CD4-positive, alpha-beta T cell treated with Interleukin-1 beta for 1 hour (primary cell): ENCODE measurements at regions not wholly inside any gene's neighbourhood (a gene's known extent, or its start where the extent isn't known, plus 50 kb on each side); places are given as distances from the start of the nearest gene placed in this dataset.

Experiments used
- DNase-seq, 2 donors: peaks; one replicate each; pipeline ENCODE4 v3.0.0-alpha.2; 2020 to 2022

DNA sequence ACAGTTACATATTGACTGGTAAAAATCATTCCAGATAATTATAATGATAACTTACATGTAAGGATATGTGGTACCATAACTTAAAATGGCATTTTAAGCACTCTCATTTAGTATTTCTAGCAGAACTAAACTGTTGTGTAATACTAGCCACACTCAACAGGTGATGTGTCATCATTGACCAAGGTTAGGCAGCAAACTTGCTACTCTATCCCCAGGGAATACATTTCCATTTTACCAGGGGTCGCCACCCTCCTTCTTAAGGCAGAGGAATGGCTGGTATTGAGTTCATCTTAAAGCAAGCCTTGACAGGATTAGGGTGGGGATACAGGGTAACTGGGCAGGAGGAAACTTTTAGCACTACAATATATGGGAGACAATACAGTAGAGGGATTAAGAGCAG lies 259.8 kb upstream of the CAMK1G start:
- no peak for DNase-seq

DNA sequence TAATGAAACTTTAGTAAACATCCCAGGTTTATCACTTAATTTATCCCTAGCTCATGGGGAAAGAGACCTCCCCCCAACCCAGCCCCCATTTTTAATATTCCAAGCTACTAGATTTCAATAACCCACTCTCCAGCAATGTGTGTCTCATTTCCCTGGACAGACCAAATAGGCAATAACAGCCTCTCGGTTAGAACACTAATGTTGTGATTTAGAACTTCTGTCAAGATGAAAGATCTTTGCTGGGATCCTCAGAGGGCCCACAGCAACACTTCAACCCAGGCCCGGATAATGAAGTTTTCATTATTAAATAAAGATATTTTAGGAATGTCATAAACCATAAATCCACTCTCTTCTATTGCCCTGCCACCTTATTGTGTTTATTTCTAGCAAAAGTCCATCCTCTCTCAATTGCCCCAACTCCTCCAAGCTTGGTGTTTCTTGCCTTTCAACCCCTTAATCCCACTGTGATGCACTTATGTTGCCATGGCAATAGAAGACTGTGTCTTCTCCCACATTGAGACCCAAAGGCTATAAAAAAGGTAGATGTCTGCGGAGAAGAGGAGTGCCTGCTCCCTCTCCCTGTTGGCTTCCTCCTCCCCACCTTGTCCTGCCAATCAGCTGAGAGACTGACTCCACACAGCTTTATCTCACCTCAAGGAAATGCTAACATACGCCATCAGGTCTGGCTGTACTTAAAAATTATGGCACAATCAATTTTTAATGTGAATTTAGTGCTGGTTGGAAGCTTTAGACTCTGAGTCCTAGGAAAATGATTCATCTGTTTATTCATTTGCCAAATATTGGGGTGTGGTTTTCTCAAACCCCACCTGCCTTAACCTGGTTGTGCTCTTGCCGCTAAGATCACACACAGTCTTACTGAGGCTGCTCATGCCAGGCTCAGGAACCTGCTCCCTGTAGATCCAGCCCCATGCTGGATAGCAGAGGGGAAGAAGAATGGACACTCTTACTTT lies 258.3 kb upstream of the CAMK1G start:
- no peak for DNase-seq

DNA sequence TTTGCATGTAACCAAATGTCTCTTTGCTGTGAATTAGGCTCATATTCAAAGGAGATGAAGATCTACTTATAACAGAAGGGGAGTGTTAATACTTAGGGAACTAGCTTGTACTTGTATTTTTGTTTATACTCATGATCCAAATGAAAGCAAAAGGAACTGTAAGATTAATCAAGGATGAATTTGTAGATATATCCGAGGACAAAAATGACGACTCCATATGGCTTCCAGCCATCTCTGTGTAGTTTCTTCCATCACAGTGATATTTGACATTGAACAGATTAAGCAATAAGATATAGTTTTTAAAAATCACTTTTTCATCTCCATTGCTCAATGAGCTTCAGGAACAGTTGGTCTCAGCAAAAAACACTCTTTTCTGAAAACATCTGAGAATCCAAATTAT lies 257.4 kb upstream of the CAMK1G start:
- no peak for DNase-seq

DNA sequence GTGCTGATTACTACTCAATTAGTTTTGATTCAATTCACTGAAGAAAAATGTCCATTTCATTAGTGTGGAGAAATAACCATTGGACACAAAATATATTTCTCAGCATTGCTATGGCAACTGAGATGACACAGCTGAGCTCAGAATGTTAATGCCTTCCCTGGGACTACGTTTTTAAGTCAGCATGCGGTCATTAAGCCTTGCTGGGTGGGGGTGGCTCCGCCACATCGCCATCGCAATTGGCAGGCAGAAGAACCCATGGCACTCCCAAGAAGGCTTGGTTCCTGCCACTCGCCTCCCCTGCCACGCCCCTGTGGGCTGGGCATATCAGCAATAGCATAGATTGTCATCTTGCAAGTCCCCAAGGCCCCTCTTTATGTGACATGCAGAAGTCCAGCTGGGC lies 256.7 kb upstream of the CAMK1G start:
- no peak for DNase-seq

DNA sequence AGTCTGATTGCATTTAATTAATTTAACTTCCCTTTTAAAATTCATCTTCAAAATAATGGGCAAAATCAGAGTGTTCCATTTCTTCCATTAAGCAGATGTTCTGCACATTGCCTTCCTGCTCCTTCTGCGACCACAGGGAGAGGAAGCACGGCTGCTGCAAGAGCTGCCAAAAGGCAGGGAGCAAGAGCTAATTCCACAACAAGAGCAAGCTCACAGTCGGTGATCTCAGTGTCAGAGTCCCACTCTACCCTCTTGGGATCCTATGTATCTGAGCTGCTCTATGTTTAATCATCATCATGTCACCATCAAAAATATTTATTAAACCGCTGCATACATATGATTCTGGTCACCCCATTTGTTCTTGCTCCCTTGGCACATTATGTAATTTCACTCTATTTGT lies 255.3 kb upstream of the CAMK1G start:
- no peak for DNase-seq

DNA sequence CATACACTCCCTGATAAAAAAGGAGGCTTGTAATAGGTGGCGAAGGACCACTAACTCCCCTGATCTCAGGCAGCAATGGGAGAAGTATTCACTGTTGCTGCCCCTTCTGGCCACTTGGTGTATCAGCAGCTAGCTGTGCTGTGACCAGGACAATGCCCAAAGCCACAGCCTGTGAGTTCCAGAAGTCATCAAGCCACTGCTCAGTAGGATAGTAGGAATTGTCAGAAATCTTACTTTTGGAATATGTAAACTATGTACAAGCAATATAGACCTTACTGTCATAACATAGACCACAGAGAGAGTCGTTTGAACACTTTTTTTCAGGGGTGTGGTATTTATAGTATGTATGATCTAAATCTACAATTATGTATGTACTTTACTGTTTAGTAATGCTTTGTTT lies 248.3 kb upstream of the CAMK1G start:
- no peak for DNase-seq

DNA sequence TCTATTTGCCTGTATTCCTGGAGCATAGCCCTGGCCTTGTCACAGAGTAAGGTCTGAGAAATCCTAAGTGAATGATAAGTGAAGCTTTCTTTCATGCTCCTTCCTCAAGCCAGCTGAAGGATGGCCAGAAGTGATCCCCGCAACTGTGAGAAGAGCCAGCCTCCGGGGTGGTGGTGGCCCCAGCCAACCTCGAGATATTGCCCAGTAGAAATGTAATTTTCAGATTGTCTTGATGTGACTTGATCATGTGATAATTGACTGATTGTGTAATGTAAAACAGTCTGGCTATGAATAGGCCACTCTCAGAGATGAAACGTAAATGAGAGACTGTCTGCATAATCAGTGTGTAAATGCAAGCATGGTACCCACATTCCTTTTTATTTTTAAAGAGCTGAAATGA lies 242.4 kb upstream of the CAMK1G start:
- DNase-seq = no peak

DNA sequence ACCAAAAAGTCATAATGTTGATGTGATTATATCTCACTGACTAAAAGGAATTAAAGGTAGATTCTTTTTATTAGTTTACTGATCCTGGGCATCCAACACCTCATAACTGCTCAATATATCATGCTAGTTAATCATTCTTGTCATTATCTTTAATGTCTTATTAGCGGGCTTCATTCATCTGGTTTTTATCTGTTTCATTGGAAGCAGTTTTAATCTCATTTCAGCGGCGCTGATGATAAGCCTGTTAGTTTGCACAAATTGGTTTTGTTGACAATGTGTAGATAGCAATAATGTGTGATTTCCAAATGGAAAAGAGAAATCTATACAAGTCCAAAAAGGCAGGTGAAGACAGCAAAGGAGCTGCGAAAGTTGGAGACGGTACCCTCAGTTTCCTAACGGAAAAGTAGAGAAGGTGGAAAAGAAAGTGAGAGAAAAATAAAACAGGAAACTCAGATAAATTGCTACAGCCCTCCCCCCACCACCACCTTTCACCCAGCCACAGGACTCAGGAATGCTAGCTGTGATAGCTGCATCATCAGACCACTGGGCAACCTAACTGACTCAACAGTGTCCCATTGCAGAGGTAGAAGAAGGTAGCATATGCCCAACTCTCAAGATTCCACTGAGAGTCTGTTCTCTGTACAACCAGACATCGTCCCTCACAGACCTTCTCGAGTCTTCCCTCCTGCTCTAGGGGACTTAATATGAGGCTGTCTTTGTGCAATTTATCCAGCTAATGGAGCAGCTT lies 241.7 kb upstream of the CAMK1G start:
- no peak for DNase-seq

DNA sequence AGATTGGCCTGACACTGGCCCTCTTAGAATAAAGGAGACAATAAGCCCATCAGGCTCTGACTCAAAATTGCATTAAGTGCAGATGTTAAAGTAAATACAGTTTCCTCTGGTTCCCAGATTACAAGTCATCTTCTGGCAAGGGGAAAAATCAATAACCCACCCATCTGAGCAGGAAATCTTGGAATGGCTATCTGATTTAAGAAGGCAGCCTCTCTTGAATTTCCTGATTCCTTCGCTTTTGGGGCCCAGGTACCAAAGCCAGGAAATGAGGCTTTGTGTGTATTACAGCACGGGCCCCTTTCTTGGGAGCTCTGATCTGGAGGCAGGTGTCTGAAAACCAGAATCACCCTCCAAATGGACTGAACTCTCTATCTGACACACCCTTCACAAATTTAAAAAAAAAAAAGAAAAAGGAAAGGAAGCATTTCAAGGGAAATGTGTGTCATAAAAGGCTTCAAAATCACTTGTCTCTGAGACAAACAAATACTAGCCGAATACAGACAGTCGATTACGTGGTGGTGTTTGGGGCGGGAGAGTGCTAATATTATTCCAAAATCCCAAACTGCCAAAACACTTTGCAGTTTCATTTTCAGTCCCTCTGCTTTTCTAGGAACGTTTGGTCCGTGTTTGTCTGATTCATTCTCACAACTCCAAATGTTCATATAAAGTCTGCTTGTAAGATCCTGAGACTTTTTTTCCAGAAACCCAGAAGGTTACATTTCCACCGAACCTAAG lies 240.9 kb upstream of the CAMK1G start:
- no peak for DNase-seq

DNA sequence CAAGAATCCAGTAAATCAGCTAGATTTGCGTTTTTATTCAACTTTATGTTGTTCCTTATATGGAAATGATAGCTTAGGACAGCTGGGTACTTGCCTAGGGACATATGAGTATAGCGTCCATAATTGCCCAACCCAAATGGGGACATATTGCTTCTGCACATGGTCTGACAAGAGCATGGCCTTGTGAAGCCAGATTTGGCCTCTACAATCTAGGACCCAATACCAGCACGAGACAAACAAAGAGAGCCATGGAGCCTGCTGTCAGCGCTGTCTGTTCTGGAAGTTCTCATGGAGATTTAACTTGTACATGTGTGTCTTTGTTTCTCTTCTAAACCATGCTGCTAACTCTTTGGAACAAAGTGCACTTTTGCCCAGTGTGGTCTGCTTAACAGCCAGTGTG lies 240.0 kb upstream of the CAMK1G start:
- no peak for DNase-seq

DNA sequence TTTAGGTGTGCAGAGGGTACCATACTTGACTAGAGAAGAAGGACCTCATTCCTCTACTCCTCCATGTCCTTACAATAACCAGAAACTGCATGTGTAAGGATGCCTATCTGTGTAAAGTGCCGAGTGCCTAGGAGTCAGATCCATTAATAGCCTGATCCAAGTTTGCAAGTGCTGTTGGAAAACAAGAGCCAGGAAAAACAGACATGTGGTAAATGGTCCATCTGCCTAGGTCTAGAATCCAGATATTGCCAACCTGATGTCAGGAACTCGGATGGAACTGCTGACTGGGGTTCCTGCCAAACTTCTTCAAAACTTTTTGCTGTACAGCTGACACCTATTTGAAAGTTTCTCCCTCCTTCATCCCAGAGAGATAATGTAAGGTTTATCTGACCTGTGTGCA lies 239.4 kb upstream of the CAMK1G start:
- DNase-seq = no peak

DNA sequence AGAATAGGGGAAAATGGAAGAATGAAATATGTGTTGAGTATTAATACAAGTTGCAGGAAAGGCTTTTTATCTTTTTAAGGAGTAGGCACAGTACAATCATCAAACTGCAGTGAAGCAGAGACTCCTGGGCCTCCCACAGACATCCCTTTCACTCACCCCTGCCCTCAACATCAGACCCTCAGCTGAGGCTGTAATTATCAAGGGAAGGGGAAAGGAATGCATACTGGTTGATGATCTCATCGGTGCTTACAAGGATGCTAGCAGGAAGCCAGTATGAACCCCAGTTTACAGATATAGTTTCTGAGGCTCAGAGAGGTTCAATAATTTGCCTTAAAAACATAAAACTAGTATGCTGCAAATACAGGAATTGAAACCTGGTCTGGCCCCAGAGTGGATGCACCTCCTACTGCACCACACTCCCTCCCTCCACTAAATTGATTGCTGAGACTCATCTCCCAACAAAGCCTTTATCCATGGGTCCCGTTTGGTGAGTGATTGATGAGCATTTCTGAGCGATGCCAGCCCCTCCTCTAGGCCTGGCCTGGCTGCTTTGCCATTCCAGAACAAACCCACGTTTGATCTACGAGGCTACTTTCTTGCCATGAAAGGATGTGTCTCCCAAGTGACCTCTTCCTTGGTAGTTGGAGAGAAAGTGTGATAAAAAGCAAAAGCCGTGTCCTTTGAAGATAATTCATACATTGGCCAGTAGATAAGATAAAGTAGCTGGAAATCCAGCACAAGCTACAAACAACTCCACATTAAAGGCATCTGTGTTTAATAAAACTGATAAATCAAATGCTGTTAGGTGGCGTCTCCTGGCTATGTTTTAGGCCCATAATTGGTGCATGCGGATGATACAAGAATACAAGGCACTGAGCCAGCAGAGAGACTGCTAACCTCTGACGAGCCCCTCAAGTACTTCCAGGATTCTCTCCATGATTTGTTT lies 233.9 kb upstream of the CAMK1G start:
- no peak for DNase-seq

DNA sequence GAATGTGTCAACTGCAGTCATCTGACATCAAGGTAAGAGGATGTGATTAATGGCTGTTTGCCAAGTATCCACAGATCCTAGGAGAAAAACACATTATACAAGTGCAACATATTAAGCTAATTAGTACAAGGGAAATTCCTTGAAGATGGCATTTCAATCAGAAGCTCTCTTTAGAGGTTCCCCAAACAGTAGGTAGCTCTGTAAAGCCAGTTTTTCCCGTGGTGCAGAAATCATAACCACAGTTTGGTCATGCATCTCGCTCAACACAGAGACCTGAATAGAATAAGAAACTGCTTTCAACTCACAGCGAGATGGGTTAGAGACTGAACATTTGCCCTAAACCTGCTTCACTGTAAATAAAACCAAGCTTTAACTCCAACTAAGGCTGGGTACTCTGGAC lies 230.5 kb upstream of the CAMK1G start:
- DNase-seq = no peak

DNA sequence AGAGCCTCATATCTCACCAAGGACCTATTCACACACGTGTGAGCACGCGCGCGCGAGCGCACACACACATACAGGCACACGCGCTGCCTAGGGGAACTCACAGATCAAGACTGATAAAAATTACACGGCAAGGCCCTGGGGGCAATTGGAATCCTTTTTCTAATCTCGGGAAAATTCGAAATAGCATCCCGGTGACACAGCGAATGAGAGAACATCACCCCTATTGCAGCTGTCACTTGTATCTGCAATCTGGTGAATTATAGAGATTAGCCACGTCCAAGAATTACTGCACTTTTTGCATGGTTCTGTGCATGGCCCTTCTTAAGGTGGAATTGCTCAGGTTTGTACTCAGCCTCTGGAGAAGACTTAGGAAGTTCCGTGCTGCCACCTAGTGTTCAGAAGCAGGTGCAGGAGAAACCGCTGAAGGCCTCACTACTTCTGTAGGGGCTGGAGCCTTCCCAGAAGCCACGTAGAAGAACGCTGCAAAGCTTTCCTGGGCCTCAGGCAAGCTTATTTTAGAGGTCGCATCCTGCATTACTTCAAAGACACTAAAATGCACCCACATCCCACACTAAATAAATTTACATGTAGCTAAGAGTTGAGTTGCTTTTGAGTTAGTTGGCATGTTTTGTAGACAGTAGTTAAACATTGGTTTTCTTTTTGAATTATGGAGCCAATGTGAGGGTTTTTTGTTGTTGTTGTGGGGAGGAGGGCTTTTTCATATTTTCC lies 229.2 kb upstream of the CAMK1G start:
- peak; percentile 40 to 41 for DNase-seq

DNA sequence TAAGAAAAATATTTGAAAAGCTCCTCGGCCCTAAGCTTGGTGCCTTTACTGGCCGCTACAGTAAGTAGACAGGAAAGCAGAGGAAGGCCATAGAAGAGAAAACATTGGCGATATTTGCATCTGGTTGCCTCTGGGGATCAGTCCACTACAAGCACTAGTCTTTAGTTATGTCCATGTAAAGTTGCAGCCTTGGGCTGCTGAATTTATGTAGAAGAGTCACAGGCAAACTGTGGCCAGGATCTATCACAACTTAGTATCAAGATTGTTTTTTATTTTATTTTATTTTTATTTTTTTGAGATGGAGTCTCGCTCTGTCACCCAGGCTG lies 228.7 kb upstream of the CAMK1G start:
- DNase-seq = no peak

DNA sequence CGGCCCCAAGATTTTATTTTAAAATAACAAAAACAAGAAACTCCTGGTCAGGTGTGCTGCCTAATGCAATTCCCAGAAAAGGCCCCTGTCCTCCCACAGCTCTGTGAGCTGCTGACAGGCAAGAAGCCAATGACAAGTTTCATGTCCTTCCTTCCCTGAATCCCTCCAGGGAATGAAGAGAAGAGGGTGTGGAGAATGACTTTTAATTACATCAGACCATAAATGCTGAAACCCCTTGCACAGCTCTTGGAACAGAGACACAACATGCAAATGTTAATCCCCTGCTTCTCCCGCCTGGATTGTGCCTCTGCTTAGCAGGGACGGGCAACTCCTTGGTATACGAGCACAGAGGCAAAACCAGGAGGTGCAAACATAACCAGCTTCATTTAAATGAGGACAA lies 228.1 kb upstream of the CAMK1G start:
- DNase-seq = no peak

DNA sequence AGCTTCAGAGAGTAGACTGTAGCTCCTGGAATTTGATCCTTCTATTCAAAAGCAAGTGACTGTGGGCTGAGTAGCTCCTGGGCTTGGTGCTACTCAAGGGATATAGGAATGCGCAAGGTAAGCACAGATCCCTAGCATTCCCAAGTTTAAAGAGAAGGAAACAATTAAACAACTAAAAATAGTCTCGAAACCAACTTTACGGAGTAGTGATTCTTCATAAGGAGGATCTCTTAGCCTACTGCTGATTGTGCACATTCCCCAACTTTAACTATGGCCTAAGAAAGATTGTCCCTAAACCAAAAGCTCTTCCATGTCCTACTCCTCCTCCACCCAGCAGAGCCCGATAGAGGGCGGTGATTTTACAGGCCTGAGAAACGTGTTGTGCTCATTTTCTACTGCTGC lies 226.5 kb upstream of the CAMK1G start:
- no peak for DNase-seq

DNA sequence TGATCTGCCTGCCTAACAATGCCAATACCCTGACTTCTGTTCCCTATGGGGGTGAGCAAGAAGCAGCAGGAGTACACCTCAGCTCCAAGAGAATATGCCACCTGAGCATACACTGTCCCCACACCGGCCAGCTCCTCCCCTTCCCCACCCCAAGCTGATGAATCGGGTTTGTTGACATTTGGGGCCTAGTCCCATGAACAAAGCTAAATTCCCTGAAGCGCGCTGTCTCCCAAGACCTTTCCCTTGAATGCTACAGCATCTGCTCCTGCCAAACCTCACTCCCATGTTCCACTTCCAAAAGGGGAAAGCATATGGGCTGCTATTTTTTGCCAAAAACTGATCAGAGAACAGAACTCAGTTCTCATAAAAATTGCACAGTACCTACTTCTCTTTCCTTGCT lies 220.4 kb upstream of the CAMK1G start:
- no peak for DNase-seq

DNA sequence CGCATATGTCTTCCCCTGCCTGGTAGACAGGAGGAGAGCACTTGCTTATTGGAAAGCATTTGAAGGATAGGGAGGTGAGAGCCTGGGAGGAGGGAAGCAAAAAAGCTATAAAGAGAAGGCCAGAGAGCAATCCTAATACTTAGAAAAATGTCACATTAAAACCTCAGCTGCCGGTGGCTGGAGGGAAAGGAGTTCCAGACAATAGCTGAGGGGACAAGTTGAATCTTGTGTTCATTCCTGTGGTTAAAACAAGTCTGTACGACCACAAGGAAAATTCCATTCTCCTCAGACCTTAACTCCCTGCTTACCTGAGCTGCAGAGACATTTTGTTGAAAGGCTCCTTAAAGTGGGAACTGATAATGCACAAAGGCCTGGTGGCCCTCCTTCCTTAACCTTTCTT lies 218.8 kb upstream of the CAMK1G start:
- no peak for DNase-seq

DNA sequence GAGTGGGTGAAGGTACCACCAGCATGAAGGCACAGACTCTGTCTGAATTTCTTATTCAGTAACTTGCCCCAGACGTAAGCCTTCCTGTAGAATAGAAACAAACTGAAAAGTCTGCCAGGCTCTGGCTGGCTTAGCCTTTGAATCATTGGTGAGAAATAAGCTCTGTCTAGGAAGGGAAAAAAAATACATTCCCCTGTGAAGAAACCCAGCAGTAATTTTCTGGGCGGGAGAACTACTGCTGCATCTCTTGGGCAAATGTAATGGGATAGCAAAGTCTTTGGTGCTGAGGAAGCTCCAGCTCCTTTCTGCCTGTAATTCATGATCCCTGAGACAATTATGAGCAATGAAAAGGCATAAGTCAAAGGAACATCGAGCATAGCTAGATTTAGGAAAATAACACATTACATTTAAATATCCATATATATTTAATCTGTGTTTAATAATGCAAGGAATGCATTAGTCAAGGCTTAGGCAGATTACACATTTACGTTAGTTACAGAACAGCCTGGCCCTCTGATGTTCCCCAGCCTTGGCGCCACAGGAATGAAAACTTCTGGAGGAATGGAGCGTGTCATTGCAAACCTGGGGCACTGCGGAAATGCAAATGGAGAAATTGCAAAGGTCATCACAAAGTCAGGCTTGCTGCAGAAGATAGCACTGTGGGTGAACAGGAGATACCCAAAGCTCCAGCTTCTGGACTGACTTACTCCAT lies 216.3 kb upstream of the CAMK1G start:
- no peak for DNase-seq
